K562 (cell line): ENCODE measurements at regions not wholly inside any gene's neighbourhood (a gene's known extent, or its start where the extent isn't known, plus 50 kb on each side); places are given as distances from the start of the nearest gene placed in this dataset.

Experiments
- ADNP ChIP-seq: fragments of 200-800 bp; sonication (Bioruptor generic); IDR thresholded peaks from 2 replicates; pipeline ENCODE4 v1.6.1; 2016; ENCODE audit warnings: missing genetic modification characterization, missing compliant biosample characterization
- CREBBP ChIP-seq: IDR thresholded peaks from one replicate; pipeline ENCODE4 v1.6.1; 2012; ENCODE audit warnings: low read depth, mild to moderate bottlenecking, control low read depth, inconsistent platforms, low read length
- HCFC1 ChIP-seq: IDR thresholded peaks from 2 replicates; pipeline ENCODE4 v1.6.1; 2012; ENCODE audit warnings: low read depth, low read length, improper control_type of control experiment
- NFIC ChIP-seq: fragments of 450-650 bp; IDR thresholded peaks from 2 replicates; pipeline ENCODE4 v1.6.1; 2017; ENCODE audit warnings: mild to moderate bottlenecking, inconsistent platforms
- PURB ChIP-seq: sonication (generic); formaldehyde crosslinking; IDR thresholded peaks from 2 replicates; pipeline ENCODE4 v1.9.0; 2021; ENCODE audit warnings: low read depth, mild to moderate bottlenecking, missing genetic modification reagents
- SIN3B ChIP-seq: fragments of 450-650 bp; IDR thresholded peaks from 2 replicates; pipeline ENCODE4 v1.6.1; 2017; ENCODE audit warnings: low read depth, mild to moderate bottlenecking, moderate library complexity
- TAL1 ChIP-seq: fragments of 450-650 bp; IDR thresholded peaks from 2 replicates; pipeline ENCODE4 v1.6.1; 2016; ENCODE audit warnings: mild to moderate bottlenecking
- TBL1XR1 ChIP-seq, 2 experiments: IDR thresholded peaks; 2 replicates each; pipeline ENCODE4 v1.6.1; 2012; ENCODE audit warnings: improper control_type of control experiment in 2 of 2, low read length in 2 of 2, mild to moderate bottlenecking in 1 of 2
- ZBTB8A ChIP-seq: fragments of 450-650 bp; IDR thresholded peaks from 2 replicates; pipeline ENCODE4 v1.6.1; 2018; ENCODE audit warnings: mild to moderate bottlenecking, moderate library complexity; ENCODE audit not compliant: partially characterized antibody
- ZNF23 ChIP-seq: fragments of 250-450 bp; sonication (Bioruptor Pico); IDR thresholded peaks from 2 replicates; pipeline ENCODE4 v1.4.0; 2020; ENCODE audit warnings: mild to moderate bottlenecking
- ZNF551 ChIP-seq: fragments of 250-450 bp; sonication (Bioruptor Pico); IDR thresholded peaks from 2 replicates; pipeline ENCODE4 v1.5.0; 2021; ENCODE audit warnings: mild to moderate bottlenecking, moderate library complexity
- ZSCAN29 ChIP-seq: fragments of 450-650 bp; IDR thresholded peaks from 2 replicates; pipeline ENCODE4 v1.6.1; 2017
- ZZZ3 ChIP-seq: fragments of 450-650 bp; IDR thresholded peaks from 2 replicates; pipeline ENCODE4 v1.6.1; 2016; ENCODE audit warnings: antibody characterized with exemption, mild to moderate bottlenecking, moderate library complexity
- TF ChIP-seq, protein P1 (sequence below): fragments of 200-800 bp; sonication (Bioruptor generic); IDR thresholded peaks from 2 replicates; pipeline ENCODE4 v1.6.1; 2016; ENCODE audit warnings: missing genetic modification characterization, missing compliant biosample characterization
- TF ChIP-seq, protein P2 (sequence below), 2 experiments: fragments of 450-650 bp; IDR thresholded peaks; 2 replicates each; pipeline ENCODE4 v1.6.1; 2018; ENCODE audit warnings: mild to moderate bottlenecking in 2 of 2, low read depth in 1 of 2; ENCODE audit not compliant: partially characterized antibody in 2 of 2
- TF ChIP-seq, protein P3 (sequence below), 2 experiments: fragments of 450-650 bp in 1 of 2; sonication (generic) in 1 of 2; formaldehyde crosslinking; conservative IDR thresholded peaks; 2 replicates each; pipeline versions ENCODE4 v1.4.0 to v1.8.1; 2020 to 2022; ENCODE audit warnings: mild to moderate bottlenecking in 1 of 2, missing genetic modification reagents in 1 of 2

DNA sequence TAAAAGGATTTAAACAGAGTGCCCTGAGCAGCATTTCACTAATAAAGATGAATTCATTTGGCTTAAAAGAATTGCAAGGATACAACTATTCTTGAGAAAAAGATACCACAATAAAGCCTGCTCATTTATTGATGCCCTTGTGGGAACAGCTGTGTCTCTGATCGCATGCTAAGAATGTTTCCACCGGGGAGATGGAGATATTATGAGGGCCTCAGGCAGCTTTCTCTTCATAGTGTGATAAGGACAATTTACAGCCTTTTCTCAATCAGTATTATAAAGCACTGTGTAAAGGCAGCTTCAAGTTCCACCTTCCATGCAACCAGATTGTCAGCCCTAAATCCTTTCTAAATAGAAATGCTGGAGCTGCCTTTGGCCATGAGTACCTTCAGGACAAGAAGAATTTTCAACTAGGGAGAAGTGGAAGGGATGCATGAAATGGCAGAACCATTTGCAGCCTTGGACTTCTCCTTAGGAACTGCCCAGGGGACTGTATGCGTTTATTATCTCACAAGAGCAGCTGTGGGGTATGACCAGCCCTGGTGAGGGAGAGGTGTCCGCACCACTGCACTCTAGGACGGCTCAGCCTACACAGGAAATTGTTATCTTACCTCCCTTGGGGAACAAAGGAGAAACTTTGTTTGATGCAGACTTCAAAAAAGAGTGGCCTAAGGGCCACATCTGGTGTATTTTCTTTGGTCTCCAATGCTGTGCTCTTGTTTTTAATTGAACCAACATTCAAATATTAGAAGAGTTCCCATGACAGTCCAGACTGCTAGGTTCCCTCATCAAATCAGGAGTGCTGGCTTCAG lies 116.9 kb upstream of the PCGF5 start (continued):
- TF ChIP-seq, protein P1, sequence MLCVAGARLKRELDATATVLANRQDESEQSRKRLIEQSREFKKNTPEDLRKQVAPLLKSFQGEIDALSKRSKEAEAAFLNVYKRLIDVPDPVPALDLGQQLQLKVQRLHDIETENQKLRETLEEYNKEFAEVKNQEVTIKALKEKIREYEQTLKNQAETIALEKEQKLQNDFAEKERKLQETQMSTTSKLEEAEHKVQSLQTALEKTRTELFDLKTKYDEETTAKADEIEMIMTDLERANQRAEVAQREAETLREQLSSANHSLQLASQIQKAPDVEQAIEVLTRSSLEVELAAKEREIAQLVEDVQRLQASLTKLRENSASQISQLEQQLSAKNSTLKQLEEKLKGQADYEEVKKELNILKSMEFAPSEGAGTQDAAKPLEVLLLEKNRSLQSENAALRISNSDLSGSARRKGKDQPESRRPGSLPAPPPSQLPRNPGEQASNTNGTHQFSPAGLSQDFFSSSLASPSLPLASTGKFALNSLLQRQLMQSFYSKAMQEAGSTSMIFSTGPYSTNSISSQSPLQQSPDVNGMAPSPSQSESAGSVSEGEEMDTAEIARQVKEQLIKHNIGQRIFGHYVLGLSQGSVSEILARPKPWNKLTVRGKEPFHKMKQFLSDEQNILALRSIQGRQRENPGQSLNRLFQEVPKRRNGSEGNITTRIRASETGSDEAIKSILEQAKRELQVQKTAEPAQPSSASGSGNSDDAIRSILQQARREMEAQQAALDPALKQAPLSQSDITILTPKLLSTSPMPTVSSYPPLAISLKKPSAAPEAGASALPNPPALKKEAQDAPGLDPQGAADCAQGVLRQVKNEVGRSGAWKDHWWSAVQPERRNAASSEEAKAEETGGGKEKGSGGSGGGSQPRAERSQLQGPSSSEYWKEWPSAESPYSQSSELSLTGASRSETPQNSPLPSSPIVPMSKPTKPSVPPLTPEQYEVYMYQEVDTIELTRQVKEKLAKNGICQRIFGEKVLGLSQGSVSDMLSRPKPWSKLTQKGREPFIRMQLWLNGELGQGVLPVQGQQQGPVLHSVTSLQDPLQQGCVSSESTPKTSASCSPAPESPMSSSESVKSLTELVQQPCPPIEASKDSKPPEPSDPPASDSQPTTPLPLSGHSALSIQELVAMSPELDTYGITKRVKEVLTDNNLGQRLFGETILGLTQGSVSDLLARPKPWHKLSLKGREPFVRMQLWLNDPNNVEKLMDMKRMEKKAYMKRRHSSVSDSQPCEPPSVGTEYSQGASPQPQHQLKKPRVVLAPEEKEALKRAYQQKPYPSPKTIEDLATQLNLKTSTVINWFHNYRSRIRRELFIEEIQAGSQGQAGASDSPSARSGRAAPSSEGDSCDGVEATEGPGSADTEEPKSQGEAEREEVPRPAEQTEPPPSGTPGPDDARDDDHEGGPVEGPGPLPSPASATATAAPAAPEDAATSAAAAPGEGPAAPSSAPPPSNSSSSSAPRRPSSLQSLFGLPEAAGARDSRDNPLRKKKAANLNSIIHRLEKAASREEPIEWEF (CRISPR knock-in tag), result no peak
- peak in 1 of 2 experiments; percentile 60; a peak in 1 of 4 replicates for TF ChIP-seq TBL1XR1 (IDR thresholded peaks at IDR 0.05; ENCODE audit: low read length in 2 of 2)
- TF ChIP-seq TAL1, result peak; percentile 82
- TF ChIP-seq CREBBP, result no peak
- TF ChIP-seq ZNF23 (CRISPR knock-in tag), result no peak
- TF ChIP-seq NFIC, result peak; percentile 22; the same call in 1 of the 2 replicates
- no peak for TF ChIP-seq ZSCAN29
- no peak for TF ChIP-seq ZNF551 (CRISPR knock-in tag)
- TF ChIP-seq ZZZ3, result no peak
- TF ChIP-seq, protein P2, sequence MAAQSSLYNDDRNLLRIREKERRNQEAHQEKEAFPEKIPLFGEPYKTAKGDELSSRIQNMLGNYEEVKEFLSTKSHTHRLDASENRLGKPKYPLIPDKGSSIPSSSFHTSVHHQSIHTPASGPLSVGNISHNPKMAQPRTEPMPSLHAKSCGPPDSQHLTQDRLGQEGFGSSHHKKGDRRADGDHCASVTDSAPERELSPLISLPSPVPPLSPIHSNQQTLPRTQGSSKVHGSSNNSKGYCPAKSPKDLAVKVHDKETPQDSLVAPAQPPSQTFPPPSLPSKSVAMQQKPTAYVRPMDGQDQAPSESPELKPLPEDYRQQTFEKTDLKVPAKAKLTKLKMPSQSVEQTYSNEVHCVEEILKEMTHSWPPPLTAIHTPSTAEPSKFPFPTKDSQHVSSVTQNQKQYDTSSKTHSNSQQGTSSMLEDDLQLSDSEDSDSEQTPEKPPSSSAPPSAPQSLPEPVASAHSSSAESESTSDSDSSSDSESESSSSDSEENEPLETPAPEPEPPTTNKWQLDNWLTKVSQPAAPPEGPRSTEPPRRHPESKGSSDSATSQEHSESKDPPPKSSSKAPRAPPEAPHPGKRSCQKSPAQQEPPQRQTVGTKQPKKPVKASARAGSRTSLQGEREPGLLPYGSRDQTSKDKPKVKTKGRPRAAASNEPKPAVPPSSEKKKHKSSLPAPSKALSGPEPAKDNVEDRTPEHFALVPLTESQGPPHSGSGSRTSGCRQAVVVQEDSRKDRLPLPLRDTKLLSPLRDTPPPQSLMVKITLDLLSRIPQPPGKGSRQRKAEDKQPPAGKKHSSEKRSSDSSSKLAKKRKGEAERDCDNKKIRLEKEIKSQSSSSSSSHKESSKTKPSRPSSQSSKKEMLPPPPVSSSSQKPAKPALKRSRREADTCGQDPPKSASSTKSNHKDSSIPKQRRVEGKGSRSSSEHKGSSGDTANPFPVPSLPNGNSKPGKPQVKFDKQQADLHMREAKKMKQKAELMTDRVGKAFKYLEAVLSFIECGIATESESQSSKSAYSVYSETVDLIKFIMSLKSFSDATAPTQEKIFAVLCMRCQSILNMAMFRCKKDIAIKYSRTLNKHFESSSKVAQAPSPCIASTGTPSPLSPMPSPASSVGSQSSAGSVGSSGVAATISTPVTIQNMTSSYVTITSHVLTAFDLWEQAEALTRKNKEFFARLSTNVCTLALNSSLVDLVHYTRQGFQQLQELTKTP (IDR thresholded peaks at IDR 0.05; ENCODE audit: low read depth in 1 of 2, partially characterized antibody in 2 of 2), result no peak
- no peak for TF ChIP-seq ZBTB8A
- no peak for TF ChIP-seq SIN3B
- TF ChIP-seq ADNP (tag), result no peak
- TF ChIP-seq, protein P3, sequence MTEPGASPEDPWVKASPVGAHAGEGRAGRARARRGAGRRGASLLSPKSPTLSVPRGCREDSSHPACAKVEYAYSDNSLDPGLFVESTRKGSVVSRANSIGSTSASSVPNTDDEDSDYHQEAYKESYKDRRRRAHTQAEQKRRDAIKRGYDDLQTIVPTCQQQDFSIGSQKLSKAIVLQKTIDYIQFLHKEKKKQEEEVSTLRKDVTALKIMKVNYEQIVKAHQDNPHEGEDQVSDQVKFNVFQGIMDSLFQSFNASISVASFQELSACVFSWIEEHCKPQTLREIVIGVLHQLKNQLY (CRISPR knock-in tag; conservative IDR thresholded peaks at IDR 0.05), result no peak
- no peak for TF ChIP-seq HCFC1
- TF ChIP-seq PURB (CRISPR knock-in tag), result no peak
